K562 (cell line): ENCODE measurements at regions not wholly inside any gene's neighbourhood (a gene's known extent, or its start where the extent isn't known, plus 50 kb on each side); places are given as distances from the start of the nearest gene placed in this dataset.

Experiments
- ATAC-seq: fragments of 200-7000 bp; cut with Tn5 transposase; 3 replicates; pipeline ENCODE4 v1.9.1; 2020; ENCODE audit warnings: moderate library complexity
- BruUV-seq: library from RNA; stranded (reverse); fragments of 400-500 nt; replicated peaks from 2 replicates; lab custom pipeline; 2021; lab: Mats Ljungman, UMichigan
- CTCF ChIA-PET: fragments of 300-600 bp; formaldehyde crosslinking; extraction: SDS; loops from one replicate; lab custom pipeline; 2021; ENCODE audit warnings: low intra/inter-chr PET ratio; lab: Yijun Ruan, JAX
- POLR2A ChIA-PET: fragments of 300-600, 350-650 bp; sonication (Branson Sonifier 250); formaldehyde crosslinking; extraction: SDS; loops from one replicate; lab custom pipeline; 2021; ENCODE audit warnings: antibody characterized with exemption, inconsistent platforms; lab: Yijun Ruan, JAX
- DNase-seq, 4 experiments: peaks; one replicate each; pipeline versions ENCODE4 v3.0.0 to v3.0.0-alpha.2; 2011 to 2018; ENCODE audit warnings: low spot score in 3 of 4, mixed read lengths in 3 of 4; ENCODE audit errors: extremely low read depth in 1 of 4
- FAIRE-seq: peaks from 2 replicates; lab custom pipeline; 2011; peaks lifted over from hg19 to GRCh38; lab: Jason Lieb, UNC
- H2AFZ ChIP-seq: 2 replicates; pipeline ENCODE4 v1.6.0; 2011; ENCODE audit warnings: low read depth, low read length, control low read depth, inconsistent platforms
- H3K27ac ChIP-seq: fragments of 200-600 bp; 3 replicates; pipeline ENCODE4 v1.8.0; 2011; ENCODE audit warnings: low read depth, mild to moderate bottlenecking, control low read depth, inconsistent platforms, low read length, moderate library complexity, mixed read lengths; ENCODE audit errors: extremely low read depth
- H3K27me3 ChIP-seq, 2 experiments: fragments of 300-600 bp in 1 of 2; 2 replicates in 1 of 2; 3 replicates in 1 of 2; pipeline versions ENCODE4 v1.6.0 to v1.8.0; 2011; ENCODE audit warnings: inconsistent platforms in 2 of 2, low read length in 2 of 2, mild to moderate bottlenecking in 1 of 2, mixed read lengths in 1 of 2, moderate library complexity in 1 of 2; ENCODE audit not compliant: control insufficient read depth in 2 of 2, insufficient read depth in 2 of 2
- H3K36me3 ChIP-seq: fragments of 300-600 bp; 3 replicates; pipeline ENCODE4 v1.8.0; 2011; ENCODE audit warnings: mild to moderate bottlenecking, low read length, inconsistent platforms; ENCODE audit not compliant: control insufficient read depth, insufficient read depth
- H3K4me1 ChIP-seq, 2 experiments: fragments of 200-600 bp in 1 of 2; replicated peaks in 1 of 2; 2 replicates in 1 of 2; 3 replicates in 1 of 2; pipeline versions ENCODE4 v1.5.1 to v1.8.0; 2011; ENCODE audit warnings: inconsistent platforms in 2 of 2, low read length in 2 of 2, mild to moderate bottlenecking in 1 of 2, mixed read lengths in 1 of 2, moderate library complexity in 1 of 2; ENCODE audit not compliant: control insufficient read depth in 2 of 2, insufficient read depth in 2 of 2
- H3K4me2 ChIP-seq: 2 replicates; pipeline ENCODE4 v1.6.1; 2011; ENCODE audit warnings: low read length, control low read depth, inconsistent platforms, mixed read lengths; ENCODE audit not compliant: insufficient read depth
- H3K4me3 ChIP-seq: fragments of 200-600 bp; sonication (generic), shearing (Covaris generic); 2 replicates; pipeline ENCODE4 v1.5.1; 2016; ENCODE audit warnings: control low read depth, inconsistent platforms
- H3K79me2 ChIP-seq: fragments of 200-600 bp; 3 replicates; pipeline ENCODE4 v1.8.0; 2011; ENCODE audit warnings: low read length, inconsistent platforms; ENCODE audit not compliant: control insufficient read depth, insufficient read depth
- H3K9ac ChIP-seq, 2 experiments: 2 replicates each; pipeline versions ENCODE4 v1.6.0 to v1.6.1; 2011; ENCODE audit warnings: low read depth in 2 of 2, low read length in 2 of 2, control low read depth in 1 of 2, inconsistent platforms in 1 of 2, mild to moderate bottlenecking in 1 of 2, mixed read lengths in 1 of 2; ENCODE audit not compliant: insufficient read depth in 1 of 2
- H3K9me1 ChIP-seq: one replicate; pipeline ENCODE4 v1.6.0; 2011; ENCODE audit warnings: inconsistent platforms, mild to moderate bottlenecking, low read length, moderate library complexity; ENCODE audit not compliant: control insufficient read depth, insufficient read depth
- H3K9me3 ChIP-seq: replicated peaks from 2 replicates; pipeline ENCODE4 v1.5.1; 2011; ENCODE audit warnings: low read depth, low read length, inconsistent platforms; ENCODE audit not compliant: control insufficient read depth, insufficient read depth
- H4K20me1 ChIP-seq: replicated peaks from 2 replicates; pipeline ENCODE4 v1.6.1; 2011; ENCODE audit warnings: low read length, inconsistent platforms, mixed read lengths; ENCODE audit not compliant: control insufficient read depth, insufficient read depth
- CBX3 ChIP-seq, 2 experiments: IDR thresholded peaks; 1 replicate in 1 of 2; 2 replicates in 1 of 2; pipeline ENCODE4 v1.6.1; 2012; ENCODE audit warnings: inconsistent platforms in 2 of 2, low read length in 2 of 2, borderline replicate concordance in 1 of 2, control low read depth in 1 of 2
- CBX8 ChIP-seq: fragments of 200-600 bp; sonication (generic); IDR thresholded peaks from 2 replicates; pipeline ENCODE4 v1.6.1; 2012; ENCODE audit warnings: borderline replicate concordance, mixed run types, low read depth, mild to moderate bottlenecking, moderate library complexity, mixed read lengths, low read length, control low read depth, inconsistent platforms; ENCODE audit not compliant: poor library complexity, severe bottlenecking; ENCODE audit errors: extremely low read depth
- ELF1 ChIP-seq: fragments of 200-800 bp; sonication (Bioruptor generic); IDR thresholded peaks from 2 replicates; pipeline ENCODE4 v1.6.1; 2016; ENCODE audit warnings: missing genetic modification characterization, missing compliant biosample characterization
- ELF2 ChIP-seq: fragments of 250-450 bp; sonication (Bioruptor Pico); IDR thresholded peaks from 2 replicates; pipeline ENCODE4 v1.5.0; 2021; ENCODE audit warnings: mild to moderate bottlenecking
- HNRNPUL1 ChIP-seq: fragments of 200-400 bp; formaldehyde crosslinking; IDR thresholded peaks from 2 replicates; pipeline ENCODE4 v1.6.1; 2017; ENCODE audit warnings: low read length
- IFI16 ChIP-seq: fragments of 250-450 bp; sonication (Bioruptor Pico); IDR thresholded peaks from 2 replicates; pipeline ENCODE4 v2.1.2; 2022; ENCODE audit warnings: mild to moderate bottlenecking, inconsistent platforms
- MBD2 ChIP-seq: sonication (generic); IDR thresholded peaks from 2 replicates; pipeline ENCODE4 v1.6.1; 2016; ENCODE audit warnings: low read depth, borderline replicate concordance
- MXI1 ChIP-seq: IDR thresholded peaks from 2 replicates; pipeline ENCODE4 v1.6.1; 2011; ENCODE audit warnings: low read depth, mild to moderate bottlenecking, improper control_type of control experiment, low read length
- NCOA2 ChIP-seq, 2 experiments: fragments of 450-650 bp; IDR thresholded peaks; 2 replicates each; pipeline ENCODE4 v1.6.1; 2018; ENCODE audit warnings: mild to moderate bottlenecking in 2 of 2, moderate library complexity in 1 of 2; ENCODE audit not compliant: partially characterized antibody in 2 of 2
- RB1 ChIP-seq: fragments of 450-650 bp; IDR thresholded peaks from 2 replicates; pipeline ENCODE4 v1.6.1; 2017; ENCODE audit warnings: low read depth, mild to moderate bottlenecking
- RBM14 ChIP-seq: fragments of 200-400 bp; formaldehyde crosslinking; IDR thresholded peaks from 2 replicates; pipeline ENCODE4 v1.6.1; 2018; ENCODE audit warnings: low read depth, mild to moderate bottlenecking, low read length, moderate library complexity, borderline replicate concordance; ENCODE audit not compliant: insufficient read depth
- TCF7 ChIP-seq: sonication (generic); IDR thresholded peaks from 2 replicates; pipeline ENCODE4 v1.6.1; 2016; ENCODE audit warnings: antibody characterized with exemption, borderline replicate concordance
- XRCC4 ChIP-seq: IDR thresholded peaks from one replicate; pipeline ENCODE4 v1.6.1; 2011; ENCODE audit not compliant: insufficient read depth, insufficient read length; ENCODE audit errors: extremely low read depth
- ZNF3 ChIP-seq: fragments of 250-450 bp; sonication (Bioruptor Pico); IDR thresholded peaks from 2 replicates; pipeline ENCODE4 v1.5.0; 2021; ENCODE audit warnings: mild to moderate bottlenecking, moderate library complexity
- ZNF586 ChIP-seq: fragments of 450-650 bp; formaldehyde crosslinking; conservative IDR thresholded peaks from 2 replicates; pipeline ENCODE4 v1.4.0; 2020; ENCODE audit warnings: mild to moderate bottlenecking, moderate library complexity
- WGBS: fragments of 100-300 bp; shearing (Covaris generic); methylation state at CpG from one replicate; pipeline ENCODE4 v1.1.6; 2016; ENCODE audit warnings: low coverage, mixed read lengths; ENCODE audit not compliant: insufficient coverage; ENCODE audit errors: missing lambda C conversion rate; 5-methylcytosine and 5-hydroxymethylcytosine counted together
- in situ Hi-C: fragments of 300-500 bp; cut with MboI; formaldehyde crosslinking; loops from 4 replicates; pipeline ENCODE4 v1.15.0; 2018; ENCODE audit warnings: inconsistent platforms, mixed read lengths
- intact Hi-C: fragments of 100-400 bp; cut with micrococcal nuclease; formaldehyde crosslinking; loops from 2 replicates; pipeline ENCODE4 v1.14.2; 2022
- TF ChIP-seq, protein P1 (sequence below): sonication (generic); formaldehyde crosslinking; IDR thresholded peaks from 2 replicates; pipeline ENCODE4 v1.8.0; 2023; ENCODE audit warnings: mild to moderate bottlenecking, missing genetic modification reagents

DNA sequence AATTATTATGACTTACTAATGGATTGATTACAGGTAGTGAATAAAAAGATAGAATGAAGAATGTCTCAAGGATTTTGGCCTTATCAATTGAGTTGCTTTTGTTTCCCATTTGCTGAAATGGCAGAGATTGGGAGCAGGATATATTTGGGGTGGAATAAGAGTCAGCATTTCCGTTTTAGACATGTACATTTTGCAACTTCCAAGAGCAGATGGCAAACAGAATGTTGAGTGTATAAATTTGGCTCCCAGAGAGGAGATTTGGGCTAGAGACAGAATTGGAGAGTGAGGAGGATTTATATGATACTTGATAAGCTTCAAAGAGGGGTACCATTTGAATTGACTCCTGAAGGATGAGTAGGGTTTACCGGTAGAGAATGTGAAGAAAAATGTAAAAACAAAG, 437.9 kb upstream of the PAPPA start:
- Histone ChIP-seq H3K27ac (no peak overlapping the region), H3K9me1 (no peaks in the 10 kb centered on the region), H3K4me1 (no peaks in the 10 kb centered on the region), H4K20me1 (no peaks in the 10 kb centered on the region), H3K4me3 (no peak overlapping the region), H2AFZ (no peak overlapping the region), H3K9me3 (no peaks in the 10 kb centered on the region), H3K27me3 (no peaks in the 10 kb centered on the region), H3K36me3 (no peaks in the 10 kb centered on the region), H3K79me2 (no peaks in the 10 kb centered on the region), H3K4me2 (no peak overlapping the region), H3K9ac (no peak overlapping the region)
- TF ChIP-seq RB1 (no peak), IFI16 (CRISPR knock-in tag) (no peak), MBD2 (no peak), ZNF3 (CRISPR knock-in tag) (no peak)
- no peak for DNase-seq
- no peak for ATAC-seq
- CTCF ChIA-PET = no interaction called here
- POLR2A ChIA-PET = no interaction called here
- intact Hi-C loops (no loop called here), in situ Hi-C loops (no loop called here)
- FAIRE-seq = no peak
- 0% methylated on average over 2 of the region's 2 CpGs for WGBS
- no TSS peak for BruUV-seq

- Histone ChIP-seq H2AFZ (no peak overlapping the region), H4K20me1 (no peaks in the 10 kb centered on the region), H3K9me1 (no peaks in the 10 kb centered on the region), H3K27ac (no peak overlapping the region), H3K36me3 (no peaks in the 10 kb centered on the region), H3K79me2 (no peaks in the 10 kb centered on the region), H3K4me1 (no peaks in the 10 kb centered on the region), H3K27me3 (no peaks in the 10 kb centered on the region), H3K4me2 (no peak overlapping the region), H3K4me3 (no peak overlapping the region), H3K9ac (no peak overlapping the region), H3K9me3 (no peaks in the 10 kb centered on the region)
- in situ Hi-C loops = no loop called here
- FAIRE-seq = no peak
- intact Hi-C loops = no loop called here
- CTCF ChIA-PET = no interaction called here
- DNase-seq = no peak
- no TSS peak for BruUV-seq
- ATAC-seq = no peak
- POLR2A ChIA-PET = no interaction called here
- TF ChIP-seq HNRNPUL1 (no peak), NCOA2 (IDR thresholded peaks at IDR 0.05; ENCODE audit: partially characterized antibody in 2 of 2) (no peak), TCF7 (no peak), ELF1 (no peak), MXI1 (no peak), CBX8 (no peak), RBM14 (no peak), XRCC4 (no peak), CBX3 (IDR thresholded peaks at IDR 0.05; ENCODE audit: borderline replicate concordance in 1 of 2, low read length in 2 of 2) (no peak), ELF2 (CRISPR knock-in tag) (no peak), ZNF586 (CRISPR knock-in tag) (no peak)
- TF ChIP-seq, protein P1, sequence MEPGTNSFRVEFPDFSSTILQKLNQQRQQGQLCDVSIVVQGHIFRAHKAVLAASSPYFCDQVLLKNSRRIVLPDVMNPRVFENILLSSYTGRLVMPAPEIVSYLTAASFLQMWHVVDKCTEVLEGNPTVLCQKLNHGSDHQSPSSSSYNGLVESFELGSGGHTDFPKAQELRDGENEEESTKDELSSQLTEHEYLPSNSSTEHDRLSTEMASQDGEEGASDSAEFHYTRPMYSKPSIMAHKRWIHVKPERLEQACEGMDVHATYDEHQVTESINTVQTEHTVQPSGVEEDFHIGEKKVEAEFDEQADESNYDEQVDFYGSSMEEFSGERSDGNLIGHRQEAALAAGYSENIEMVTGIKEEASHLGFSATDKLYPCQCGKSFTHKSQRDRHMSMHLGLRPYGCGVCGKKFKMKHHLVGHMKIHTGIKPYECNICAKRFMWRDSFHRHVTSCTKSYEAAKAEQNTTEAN = no peak
Observed at GRCh38 chr9:115717298-115717697, 436.3 kb upstream of the PAPPA start.
